ENCODE measurements at regions not wholly inside any gene's neighbourhood (a gene's known extent, or its start where the extent isn't known, plus 50 kb on each side); places are given as distances from the start of the nearest gene placed in this dataset.
"Not testable (repeated sequence)": the region's sequence is repeated elsewhere in the genome, so short reads cannot be mapped to it uniquely, and the experiment has no call there.

DNA sequence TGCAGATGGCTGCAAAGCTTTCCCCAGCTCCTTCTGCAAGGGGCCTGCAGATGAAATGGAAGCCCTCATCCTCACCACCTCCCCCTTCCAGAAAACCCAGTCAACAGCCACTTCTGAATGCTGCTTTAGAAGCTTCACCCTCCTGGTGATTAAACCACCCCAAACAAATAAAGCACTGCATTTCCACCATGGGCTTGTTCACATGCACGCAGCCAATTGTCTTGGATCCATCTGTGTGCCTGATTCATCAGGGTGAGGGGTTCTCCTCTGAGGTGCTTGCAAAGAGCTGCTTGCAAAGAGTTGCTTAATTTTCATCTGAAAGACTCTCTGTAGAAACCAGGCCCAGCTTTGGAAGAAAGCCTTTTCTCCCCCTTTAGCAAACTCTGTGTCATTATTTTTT, 184.0 kb upstream of the OSBPL11 start:
- H3K4me1 ChIP-seq; H3K9me3 ChIP-seq; intact Hi-C loops (cut with DNase I); H3K4me3 ChIP-seq; H3K36me3 ChIP-seq; H3K27me3 ChIP-seq; DNase-seq; H3K27ac ChIP-seq: not testable (repeated sequence)
- 80 to 93% methylated on average over 1 of the region's 1 CpG for WGBS, 2 donors

DNA sequence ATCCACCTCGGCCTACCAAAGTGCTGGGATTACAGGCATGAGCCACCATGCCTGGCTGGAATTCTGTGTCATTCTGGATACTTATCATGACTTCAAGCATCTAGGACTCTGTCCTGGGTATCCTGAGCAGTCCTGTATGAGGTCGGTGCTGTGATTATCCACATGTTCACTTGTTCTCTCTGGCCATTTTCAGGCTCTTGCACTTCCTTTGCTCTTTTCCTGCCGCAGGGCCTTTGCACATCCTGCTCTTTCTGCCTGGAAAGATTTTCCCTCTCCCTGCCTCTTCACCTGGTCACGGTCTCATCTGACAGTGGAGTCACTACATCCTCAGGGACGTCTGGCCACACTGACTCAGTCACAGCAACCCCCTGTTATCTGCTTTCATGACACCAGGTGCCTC, 184.6 kb upstream of the OSBPL11 start:
- H3K27me3 ChIP-seq; DNase-seq; intact Hi-C loops (cut with DNase I); H3K36me3 ChIP-seq; H3K9me3 ChIP-seq; H3K4me1 ChIP-seq; H3K4me3 ChIP-seq; H3K27ac ChIP-seq: not testable (repeated sequence)
- 83 to 93% methylated on average over 5 of the region's 5 CpGs for WGBS, 2 donors

DNA sequence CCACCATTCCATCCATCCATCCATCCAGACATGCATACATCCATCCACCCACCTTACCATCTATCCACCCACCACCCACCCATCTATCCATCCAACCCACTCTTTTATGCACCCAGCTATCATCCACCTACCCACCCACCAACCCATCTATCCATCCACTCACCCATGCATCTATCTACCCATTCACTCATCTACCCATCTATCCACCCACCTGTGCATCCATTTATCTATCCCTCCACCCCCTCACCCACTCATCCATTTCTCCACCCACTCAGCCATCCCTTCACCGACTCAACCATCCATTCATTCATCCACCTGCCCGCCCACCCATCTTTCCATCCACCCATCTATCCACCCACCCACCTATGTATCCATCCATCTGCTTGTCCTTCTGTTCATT, 186.4 kb upstream of the OSBPL11 start:
- H3K9me3 ChIP-seq; intact Hi-C loops (cut with DNase I); H3K4me1 ChIP-seq; H3K27ac ChIP-seq; H3K36me3 ChIP-seq; H3K4me3 ChIP-seq; H3K27me3 ChIP-seq; DNase-seq: not testable (repeated sequence)
- WGBS, 2 donors = 91 to 94% methylated on average over 2 of the region's 2 CpGs

DNA sequence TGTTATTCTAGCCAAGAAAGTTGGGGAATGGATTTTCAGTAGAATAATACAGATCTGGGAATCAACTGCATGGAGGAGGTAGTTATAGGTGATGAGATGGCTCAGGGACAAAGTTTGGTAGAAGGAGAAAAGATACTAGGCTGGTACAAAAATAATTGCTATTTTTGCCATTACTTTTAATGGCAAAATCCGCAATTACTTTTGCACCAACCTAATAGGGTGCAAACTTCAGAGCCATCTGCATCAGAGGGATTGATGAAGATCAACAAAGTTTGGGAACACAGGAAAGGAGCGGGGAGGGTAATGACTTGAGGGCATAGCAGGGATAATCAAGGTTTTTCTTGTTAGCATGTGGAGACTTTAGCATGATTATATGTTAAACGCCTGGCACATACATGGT, 178.7 kb upstream of the ROPN1B start:
- 90 to 93% methylated on average over 3 of the region's 3 CpGs for WGBS, 2 donors

DNA sequence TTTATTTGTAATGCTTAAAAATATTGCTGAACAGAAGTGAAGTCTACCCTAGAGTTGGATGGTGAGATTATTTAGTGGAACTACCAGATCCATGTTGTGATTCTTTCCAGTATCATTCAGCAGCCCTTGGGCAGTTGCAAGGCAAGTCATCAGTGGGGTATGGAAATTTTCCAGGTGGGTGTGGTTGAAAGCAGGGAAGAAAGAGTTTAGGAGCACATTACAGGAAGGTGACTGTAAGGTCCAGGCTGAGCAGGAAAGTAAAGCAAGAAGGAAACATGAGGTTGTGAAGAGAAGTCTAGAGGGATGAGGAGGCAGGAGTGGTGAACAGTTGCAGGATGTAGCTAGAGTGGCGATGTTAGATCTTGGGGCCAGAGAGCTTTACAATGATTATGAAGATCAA, 178.0 kb upstream of the ROPN1B start:
- H3K4me3 ChIP-seq; intact Hi-C loops (cut with DNase I); H3K4me1 ChIP-seq; H3K36me3 ChIP-seq; H3K9me3 ChIP-seq; H3K27me3 ChIP-seq; H3K27ac ChIP-seq; DNase-seq: not testable (repeated sequence)
- WGBS, 2 donors = 94 to 95% methylated on average over 1 of the region's 1 CpG

More for the DNA sequence above, 178.7 kb upstream of the ROPN1B start:
- H3K4me1 ChIP-seq; H3K36me3 ChIP-seq; H3K4me3 ChIP-seq; H3K9me3 ChIP-seq; intact Hi-C loops (cut with DNase I); DNase-seq; H3K27ac ChIP-seq; H3K27me3 ChIP-seq: not testable (repeated sequence)

DNA sequence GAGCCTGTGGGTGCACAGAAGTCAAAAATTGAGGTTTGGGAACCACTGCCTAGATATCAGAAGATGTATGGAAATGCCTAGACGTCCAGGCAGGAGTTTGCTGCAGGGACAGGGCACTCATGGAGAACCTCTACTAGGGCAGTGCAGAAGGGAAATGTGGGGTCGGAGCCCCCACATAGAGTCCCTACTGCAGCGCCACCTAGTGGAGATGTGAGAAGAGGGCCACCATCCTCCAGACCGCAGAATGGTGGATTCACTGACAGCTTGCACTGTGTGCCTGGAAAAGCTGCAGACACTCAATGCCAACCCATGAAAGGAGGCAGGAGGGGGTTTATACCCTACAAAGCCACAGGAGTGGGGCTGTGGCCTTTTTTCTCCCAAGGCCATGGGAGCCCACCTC, 159.0 kb upstream of the ROPN1B start:
- H3K36me3 ChIP-seq; DNase-seq; H3K4me3 ChIP-seq; H3K4me1 ChIP-seq; H3K27ac ChIP-seq; H3K9me3 ChIP-seq; intact Hi-C loops (cut with DNase I); H3K27me3 ChIP-seq: not testable (repeated sequence)
- 60 to 76% methylated on average over 4 of the region's 4 CpGs for WGBS, 2 donors

DNA sequence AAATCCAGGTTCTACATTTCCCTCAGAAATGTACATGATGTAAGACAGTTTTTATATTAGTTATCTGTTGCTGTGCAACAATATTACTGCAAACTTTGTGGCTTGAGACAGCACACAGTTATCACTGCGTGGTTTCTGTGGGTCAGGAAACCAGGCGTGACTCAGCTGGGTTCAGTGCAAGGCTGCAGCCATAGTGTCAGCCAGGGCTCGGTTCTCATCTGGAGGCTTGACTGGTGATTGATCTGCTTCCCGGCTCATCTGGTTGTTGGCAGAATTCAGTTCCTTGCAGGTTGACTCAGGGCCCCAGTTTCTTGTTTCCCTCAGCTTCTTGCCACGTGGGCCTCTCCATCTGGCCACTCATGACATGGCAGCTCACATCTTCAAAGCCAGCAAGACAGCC, 146.8 kb upstream of the ROPN1B start:
- H3K4me3 ChIP-seq; intact Hi-C loops (cut with DNase I); DNase-seq; H3K36me3 ChIP-seq; H3K27me3 ChIP-seq; H3K4me1 ChIP-seq; H3K27ac ChIP-seq; H3K9me3 ChIP-seq: not testable (repeated sequence)
- 63 to 68% methylated on average over 5 of the region's 5 CpGs for WGBS, 2 donors

DNA sequence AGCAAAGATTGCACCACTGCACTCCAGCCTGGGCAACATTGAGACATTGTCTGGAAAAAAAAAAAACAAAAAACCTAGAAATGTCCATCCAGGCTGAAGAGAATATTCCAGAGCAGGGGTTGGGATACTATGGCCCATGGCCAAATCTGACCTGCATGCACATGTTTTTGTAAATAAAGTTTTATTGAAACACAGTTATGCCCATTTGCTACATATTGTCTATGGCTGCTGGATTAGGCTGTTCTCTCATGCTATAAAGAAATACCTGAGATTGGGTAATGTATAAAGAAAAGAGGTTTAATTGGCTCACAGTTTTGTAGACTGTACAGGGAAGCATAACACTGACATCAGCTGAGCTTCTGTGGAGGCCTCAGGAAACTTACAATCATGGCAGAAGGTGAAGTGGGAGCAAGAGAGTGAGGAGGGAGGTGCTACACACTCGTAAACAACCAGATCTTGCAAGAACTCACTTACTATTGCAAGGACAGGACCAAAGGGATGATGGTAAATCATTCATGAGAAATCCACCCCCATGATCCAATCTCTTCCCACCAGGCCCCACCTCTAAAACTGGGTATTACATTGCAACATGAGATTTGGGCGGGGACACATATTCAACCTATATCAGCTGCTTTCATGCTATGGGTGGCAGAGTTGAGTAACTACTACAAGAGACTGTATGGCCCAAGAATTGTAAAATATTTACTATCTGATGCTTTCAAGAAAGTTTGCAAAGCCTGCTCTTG, 137.8 kb upstream of the ROPN1B start:
- H3K4me3 ChIP-seq; H3K9me3 ChIP-seq; H3K27ac ChIP-seq; H3K27me3 ChIP-seq; intact Hi-C loops (cut with DNase I); DNase-seq; H3K36me3 ChIP-seq; H3K4me1 ChIP-seq: not testable (repeated sequence)
- 87 to 94% methylated on average over 2 of the region's 2 CpGs for WGBS, 2 donors

DNA sequence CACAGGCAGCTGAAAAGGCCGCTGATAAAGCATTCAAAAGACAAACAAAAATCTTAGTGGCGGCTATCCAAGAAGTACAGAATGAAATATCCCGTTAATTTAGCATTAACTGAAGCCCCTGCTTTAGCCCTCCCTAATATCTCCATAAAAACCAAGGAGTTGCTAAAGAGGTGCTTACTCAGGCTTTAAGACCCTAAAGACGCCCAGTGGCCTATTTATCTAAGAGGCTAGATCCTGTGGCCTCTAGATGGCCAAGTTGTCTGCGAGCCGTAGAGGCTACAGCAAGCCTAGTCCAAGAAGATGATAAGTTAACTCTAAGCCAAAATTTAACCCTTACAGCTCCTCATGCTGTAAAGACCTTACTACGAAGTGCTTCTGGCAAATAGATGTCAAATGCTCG, 133.4 kb upstream of the ROPN1B start:
- DNase-seq; H3K4me3 ChIP-seq; H3K4me1 ChIP-seq; H3K27me3 ChIP-seq; H3K27ac ChIP-seq; H3K9me3 ChIP-seq; H3K36me3 ChIP-seq; intact Hi-C loops (cut with DNase I): not testable (repeated sequence)
- 64 to 71% methylated on average over 8 of the region's 8 CpGs for WGBS, 2 donors

DNA sequence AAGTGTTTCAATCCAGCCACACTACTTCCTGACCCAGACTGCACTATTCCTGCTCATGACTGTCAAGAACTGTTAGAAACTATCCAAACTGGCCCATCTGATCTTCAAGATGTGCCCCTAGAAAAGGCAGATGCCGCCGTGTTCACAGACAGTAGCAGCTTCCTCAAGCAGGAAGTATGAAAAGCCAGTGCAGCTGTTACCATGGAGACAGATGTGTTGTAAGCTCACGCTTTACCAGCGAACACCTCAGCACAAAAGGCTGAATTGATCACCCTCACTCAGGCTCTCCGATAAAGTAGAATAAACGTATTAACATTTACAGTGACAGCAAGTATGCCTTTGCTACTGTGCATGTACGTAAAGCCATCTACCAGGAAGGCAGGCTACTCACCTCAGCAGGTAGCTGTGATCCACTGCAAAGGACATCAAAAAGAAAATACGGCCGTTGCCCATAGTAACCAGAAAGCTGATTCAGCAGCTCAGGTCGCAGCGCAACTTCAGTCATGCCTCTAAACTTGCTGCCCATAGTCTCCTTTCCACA, 132.9 kb upstream of the ROPN1B start:
- H3K36me3 ChIP-seq; intact Hi-C loops (cut with DNase I); H3K27me3 ChIP-seq; DNase-seq; H3K4me1 ChIP-seq; H3K4me3 ChIP-seq; H3K9me3 ChIP-seq; H3K27ac ChIP-seq: not testable (repeated sequence)
- 48 to 49% methylated on average over 11 of the region's 11 CpGs for WGBS, 2 donors

DNA sequence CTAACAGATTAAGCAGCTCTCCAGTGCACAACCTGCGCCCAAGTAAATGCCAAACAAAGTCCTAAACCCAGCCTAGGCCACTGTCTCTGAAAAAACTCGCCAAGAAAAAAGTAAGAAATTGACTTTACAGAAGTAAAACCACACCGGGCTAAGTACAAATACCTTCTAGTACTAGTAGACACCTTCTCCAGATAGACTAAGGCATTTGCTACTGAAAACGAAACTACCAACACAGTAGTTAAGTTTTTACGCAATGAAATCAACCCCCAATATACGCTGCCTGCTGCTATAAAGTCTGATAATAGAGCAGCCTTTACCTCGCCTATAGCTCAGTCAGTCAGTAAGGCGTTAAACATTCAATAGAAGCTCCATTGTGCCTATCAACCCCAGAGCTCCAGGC, 132.2 kb upstream of the ROPN1B start:
- 41 to 66% methylated on average over 8 of the region's 8 CpGs for WGBS, 2 donors

DNA sequence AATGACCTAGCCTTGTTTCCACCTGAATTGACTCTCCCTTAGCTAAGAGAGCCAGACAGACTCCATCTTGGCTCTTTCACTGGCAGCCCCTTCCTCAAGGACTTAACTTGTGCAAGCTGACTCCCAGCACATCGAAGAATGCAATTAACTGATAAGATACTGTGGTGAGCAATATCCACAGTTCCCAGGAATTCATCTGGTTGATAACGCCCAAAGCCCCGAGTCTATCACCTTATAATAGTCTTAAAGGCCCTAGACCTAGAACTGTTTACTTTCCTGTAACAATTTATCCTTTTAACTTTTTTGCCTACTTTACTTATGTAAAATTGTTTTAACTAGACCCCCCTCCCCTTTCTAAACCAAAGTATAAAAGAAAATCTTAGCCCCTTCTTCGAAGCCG, 130.1 kb upstream of the ROPN1B start:
- 90 to 93% methylated on average over 5 of the region's 5 CpGs for WGBS, 2 donors
- H3K27me3 ChIP-seq; H3K9me3 ChIP-seq; H3K27ac ChIP-seq; H3K36me3 ChIP-seq; H3K4me3 ChIP-seq; intact Hi-C loops (cut with DNase I); DNase-seq; H3K4me1 ChIP-seq: not testable (repeated sequence)

More for the DNA sequence above, 132.2 kb upstream of the ROPN1B start:
- H3K27ac ChIP-seq; H3K27me3 ChIP-seq; H3K4me3 ChIP-seq; intact Hi-C loops (cut with DNase I); H3K36me3 ChIP-seq; DNase-seq; H3K9me3 ChIP-seq; H3K4me1 ChIP-seq: not testable (repeated sequence)

DNA sequence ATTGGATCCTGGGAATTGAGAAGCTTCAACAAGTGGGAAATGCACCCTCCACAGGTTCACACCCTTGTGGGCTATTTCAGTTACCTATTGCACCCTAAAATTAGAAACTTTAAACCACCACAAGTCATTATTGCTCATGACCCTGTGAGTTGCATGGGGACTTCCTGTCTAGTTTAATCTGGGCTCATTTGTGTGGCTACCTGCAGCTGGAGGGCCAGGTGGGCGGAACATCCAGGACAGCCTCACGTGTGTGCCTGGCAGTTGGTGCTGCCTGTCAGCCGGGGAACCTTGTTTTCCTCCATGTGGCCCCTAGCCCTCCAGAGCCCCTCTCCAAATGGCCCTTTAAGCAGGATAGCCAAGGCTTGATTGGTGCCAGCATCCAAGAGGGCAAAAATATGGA, 128.5 kb upstream of the ROPN1B start:
- H3K27me3 ChIP-seq; DNase-seq; H3K27ac ChIP-seq; intact Hi-C loops (cut with DNase I); H3K36me3 ChIP-seq; H3K9me3 ChIP-seq; H3K4me3 ChIP-seq; H3K4me1 ChIP-seq: not testable (repeated sequence)
- WGBS, 2 donors = 91% methylated on average over 3 of the region's 3 CpGs

DNA sequence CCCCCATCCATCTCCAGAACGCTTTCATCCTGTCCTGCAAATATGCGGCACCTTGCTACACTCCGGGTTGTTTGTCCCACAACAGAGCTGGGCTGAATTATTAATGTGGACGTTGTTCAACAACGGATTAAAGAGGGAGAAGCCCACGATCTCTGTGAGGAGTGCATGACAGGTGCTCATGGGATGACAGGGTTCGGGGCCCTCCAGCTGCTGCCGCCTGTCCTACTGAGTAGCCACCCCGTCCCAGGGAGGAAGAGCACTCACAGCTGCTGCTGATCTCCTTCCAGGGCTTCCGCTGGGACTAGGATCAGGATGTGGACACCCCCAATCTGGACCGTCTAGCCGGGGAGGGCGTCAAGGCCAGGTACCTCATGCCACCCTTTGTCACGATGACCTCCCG, 121.0 kb upstream of the ROPN1B start:
- DNase-seq; H3K4me1 ChIP-seq; H3K4me3 ChIP-seq; H3K36me3 ChIP-seq; H3K27ac ChIP-seq; H3K27me3 ChIP-seq; intact Hi-C loops (cut with DNase I); H3K9me3 ChIP-seq: not testable (repeated sequence)
- WGBS, 2 donors = 89 to 90% methylated on average over 15 of the region's 15 CpGs
